Lower leg skin (tissue), 3 donors: ENCODE measurements at regions not wholly inside any gene's neighbourhood (a gene's known extent, or its start where the extent isn't known, plus 50 kb on each side); places are given as distances from the start of the nearest gene placed in this dataset.

ENCODE experiments used
- POLR2A ChIP-seq, 2 donors: fragments of 450-650 bp; IDR thresholded peaks; one replicate each; pipeline ENCODE4 v1.6.1; 2016 to 2017; ENCODE audit warnings: antibody characterized with exemption in 2 of 2, mild to moderate bottlenecking in 1 of 2, moderate library complexity in 1 of 2
- TF ChIP-seq, protein P1 (sequence below), 3 donors: fragments of 450-650 bp; IDR thresholded peaks; one replicate each; pipeline ENCODE4 v1.5.1; 2016; ENCODE audit warnings: antibody characterized with exemption in 3 of 3, mild to moderate bottlenecking in 3 of 3, moderate library complexity in 2 of 3

DNA sequence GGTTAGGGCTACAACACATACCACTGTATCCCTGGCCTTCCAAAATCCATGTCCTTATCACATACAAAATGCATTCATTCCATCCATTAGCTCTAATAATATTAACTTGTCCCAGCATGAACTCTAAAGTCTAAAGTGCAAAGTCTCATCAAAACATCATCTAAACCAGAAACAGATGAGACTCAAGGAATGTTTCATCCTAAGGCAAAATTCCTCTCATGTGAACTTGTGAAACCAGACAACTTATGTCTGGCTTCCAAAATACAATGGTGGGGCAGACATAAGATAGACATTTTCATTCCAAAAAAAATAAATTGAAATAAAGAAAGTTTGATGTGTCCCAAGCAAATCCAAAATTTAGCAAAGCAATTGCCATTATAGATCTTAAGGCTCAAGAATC is 257.4 kb downstream of the HTR1B start:
- TF ChIP-seq, protein P1, sequence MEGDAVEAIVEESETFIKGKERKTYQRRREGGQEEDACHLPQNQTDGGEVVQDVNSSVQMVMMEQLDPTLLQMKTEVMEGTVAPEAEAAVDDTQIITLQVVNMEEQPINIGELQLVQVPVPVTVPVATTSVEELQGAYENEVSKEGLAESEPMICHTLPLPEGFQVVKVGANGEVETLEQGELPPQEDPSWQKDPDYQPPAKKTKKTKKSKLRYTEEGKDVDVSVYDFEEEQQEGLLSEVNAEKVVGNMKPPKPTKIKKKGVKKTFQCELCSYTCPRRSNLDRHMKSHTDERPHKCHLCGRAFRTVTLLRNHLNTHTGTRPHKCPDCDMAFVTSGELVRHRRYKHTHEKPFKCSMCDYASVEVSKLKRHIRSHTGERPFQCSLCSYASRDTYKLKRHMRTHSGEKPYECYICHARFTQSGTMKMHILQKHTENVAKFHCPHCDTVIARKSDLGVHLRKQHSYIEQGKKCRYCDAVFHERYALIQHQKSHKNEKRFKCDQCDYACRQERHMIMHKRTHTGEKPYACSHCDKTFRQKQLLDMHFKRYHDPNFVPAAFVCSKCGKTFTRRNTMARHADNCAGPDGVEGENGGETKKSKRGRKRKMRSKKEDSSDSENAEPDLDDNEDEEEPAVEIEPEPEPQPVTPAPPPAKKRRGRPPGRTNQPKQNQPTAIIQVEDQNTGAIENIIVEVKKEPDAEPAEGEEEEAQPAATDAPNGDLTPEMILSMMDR (IDR thresholded peaks at IDR 0.05): no peak
- no peak for TF ChIP-seq POLR2A (IDR thresholded peaks at IDR 0.05)
